Activated CD4-positive, alpha-beta T cell treated with anti-CD3 and anti-CD28 coated beads, Interleukin-2, Interleukin-6, amounts not matched to agents 100 ng/mL and 50 ng/mL, durations not matched to agents 16 hours and 8 hours (primary cell): ENCODE measurements at regions not wholly inside any gene's neighbourhood (a gene's known extent, or its start where the extent isn't known, plus 50 kb on each side); places are given as distances from the start of the nearest gene placed in this dataset.

Experiments used
- DNase-seq: peaks from one replicate; pipeline ENCODE4 v3.0.0-alpha.2; 2020

- no peak for DNase-seq
Observed at GRCh38 chr2:55973673-55974072, 50.1 kb upstream of the EFEMP1 start.

- DNase-seq, result no peak
Observed at GRCh38 chr2:55976681-55977080, 53.1 kb upstream of the EFEMP1 start.

- no peak for DNase-seq
Observed at GRCh38 chr2:55985406-55985805, 61.8 kb upstream of the EFEMP1 start.

GRCh38 chr2:55986001-55986400, 62.4 kb upstream of the EFEMP1 start:
- DNase-seq, result no peak

GRCh38 chr2:55986700-55987440, 63.3 kb upstream of the EFEMP1 start:
- no peak for DNase-seq

- DNase-seq, result no peak
Observed at GRCh38 chr2:55989405-55989804, 65.8 kb upstream of the EFEMP1 start.

GRCh38 chr2:55992455-55992854, 68.9 kb upstream of the EFEMP1 start:
- no peak for DNase-seq

- DNase-seq, result no peak
Observed at GRCh38 chr2:55993685-55994084, 70.1 kb upstream of the EFEMP1 start.

- DNase-seq, result no peak
Observed at GRCh38 chr2:55995211-55995610, 71.6 kb upstream of the EFEMP1 start.

GRCh38 chr2:55995902-55996301, 72.3 kb upstream of the EFEMP1 start:
- no peak for DNase-seq

- no peak for DNase-seq
Observed at GRCh38 chr2:55999231-55999630, 75.6 kb upstream of the EFEMP1 start.

- no peak for DNase-seq
Observed at GRCh38 chr2:55999790-56000189, 76.2 kb upstream of the EFEMP1 start.

GRCh38 chr2:56001947-56002346, 78.4 kb upstream of the EFEMP1 start:
- no peak for DNase-seq

GRCh38 chr2:56008661-56009431, 85.3 kb upstream of the EFEMP1 start:
- DNase-seq, result no peak

GRCh38 chr2:56009758-56010458, 86.3 kb upstream of the EFEMP1 start:
- no peak for DNase-seq

- no peak for DNase-seq
Observed at GRCh38 chr2:56011624-56012023, 88.0 kb upstream of the EFEMP1 start.

GRCh38 chr2:56012221-56012765, 88.7 kb upstream of the EFEMP1 start:
- no peak for DNase-seq

- DNase-seq, result no peak
Observed at GRCh38 chr2:56013475-56013874, 89.9 kb upstream of the EFEMP1 start.

- no peak for DNase-seq
Observed at GRCh38 chr2:56014046-56014730, 90.6 kb upstream of the EFEMP1 start.

GRCh38 chr2:56015711-56016115, 92.1 kb upstream of the EFEMP1 start:
- DNase-seq, result no peak

- no peak for DNase-seq
Observed at GRCh38 chr2:56017784-56018183, 94.2 kb upstream of the EFEMP1 start.

- no peak for DNase-seq
Observed at GRCh38 chr2:56018267-56018666, 94.7 kb upstream of the EFEMP1 start.

- no peak for DNase-seq
Observed at GRCh38 chr2:56021136-56021474, 97.5 kb upstream of the EFEMP1 start.
